Adipocyte (in vitro differentiated cells): ENCODE measurements at regions not wholly inside any gene's neighbourhood (a gene's known extent, or its start where the extent isn't known, plus 50 kb on each side); places are given as distances from the start of the nearest gene placed in this dataset.

Experiments
- DNase-seq: peaks from one replicate; pipeline ENCODE4 v3.0.0-alpha.2; 2015; ENCODE audit warnings: low read depth
- H3K27me3 ChIP-seq: replicated peaks from 2 replicates; pipeline ENCODE4 v1.7.0; 2013; ENCODE audit warnings: mild to moderate bottlenecking, low read length, moderate library complexity; ENCODE audit not compliant: control insufficient read depth, insufficient read depth
- H3K36me3 ChIP-seq: 2 replicates; pipeline ENCODE4 v1.7.0; 2013; ENCODE audit warnings: low read length, mild to moderate bottlenecking, moderate library complexity; ENCODE audit not compliant: control insufficient read depth, insufficient read depth, severe bottlenecking
- H3K4me1 ChIP-seq: 2 replicates; pipeline ENCODE4 v1.7.0; 2013; ENCODE audit warnings: mild to moderate bottlenecking, low read length, moderate library complexity; ENCODE audit not compliant: control insufficient read depth, insufficient read depth
- H3K4me3 ChIP-seq: 2 replicates; pipeline ENCODE4 v1.7.0; 2013; ENCODE audit warnings: mild to moderate bottlenecking, low read length, moderate library complexity
- H3K9ac ChIP-seq: 2 replicates; pipeline ENCODE4 v1.7.0; 2013; ENCODE audit warnings: mild to moderate bottlenecking, low read length, moderate library complexity
- H3K9me3 ChIP-seq: 2 replicates; pipeline ENCODE4 v1.7.0; 2013; ENCODE audit warnings: mild to moderate bottlenecking, low read length, moderate library complexity; ENCODE audit not compliant: control insufficient read depth

DNA sequence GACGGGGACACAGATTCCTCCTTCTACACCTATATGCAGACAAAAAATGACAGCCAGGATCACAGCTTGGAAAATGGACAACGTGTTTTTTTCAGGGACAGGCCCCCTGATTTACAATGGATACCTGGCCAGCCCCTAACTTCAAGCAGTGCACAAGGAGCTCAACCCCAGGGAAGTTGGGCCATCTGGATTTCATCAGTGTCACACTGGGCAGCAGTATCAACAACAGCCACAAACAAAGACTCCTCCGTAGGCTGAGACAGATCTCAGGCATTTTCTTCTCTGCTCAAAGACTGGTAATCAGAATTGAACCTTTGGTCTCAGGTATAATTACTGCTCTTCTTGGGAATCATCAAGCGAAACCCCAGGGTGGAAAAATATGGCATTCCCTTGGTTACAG lies 374.0 kb downstream of the ZNF608 start:
- H3K27me3 ChIP-seq = no peaks in the 10 kb centered on the region
- H3K4me1 ChIP-seq = peaks cover 5% of the 10 kb centered on the region
- H3K9ac ChIP-seq = no peak overlapping the region
- H3K36me3 ChIP-seq = no peaks in the 10 kb centered on the region
- H3K9me3 ChIP-seq = peaks cover 4% of the 10 kb centered on the region
- peak; percentile 5 for DNase-seq
- no peak overlapping the region for H3K4me3 ChIP-seq

DNA sequence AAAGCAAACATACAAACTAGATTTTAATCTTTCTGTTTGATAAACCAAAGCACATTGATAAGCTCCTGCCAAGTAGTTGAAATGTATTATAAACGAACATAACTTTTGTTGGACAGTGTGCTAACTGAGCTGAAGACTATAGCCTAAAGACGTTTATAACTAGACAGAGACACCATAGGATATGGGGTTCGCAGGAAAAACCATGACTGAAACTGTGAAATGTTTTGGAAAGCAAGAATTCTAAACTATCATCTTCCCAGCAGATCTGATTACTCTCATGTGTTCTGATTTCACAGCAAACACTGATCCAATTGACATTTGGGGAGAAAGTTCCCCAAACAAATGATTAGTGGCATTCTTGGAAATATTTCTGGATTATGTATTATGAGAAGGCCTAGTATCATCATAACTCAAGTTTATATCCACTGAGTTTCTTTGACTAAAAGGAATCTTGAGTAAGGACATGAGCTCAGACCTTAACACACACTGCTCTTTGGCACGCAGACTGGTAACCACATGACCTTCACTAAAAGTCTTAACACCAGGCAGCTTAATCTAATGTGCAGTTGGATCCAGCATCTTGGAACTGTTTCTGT lies 375.2 kb downstream of the ZNF608 start:
- Histone ChIP-seq H3K9me3 (peaks cover 4% of the 10 kb centered on the region), H3K4me1 (peaks cover 5% of the 10 kb centered on the region), H3K36me3 (no peaks in the 10 kb centered on the region), H3K9ac (no peak overlapping the region), H3K27me3 (no peaks in the 10 kb centered on the region), H3K4me3 (no peak overlapping the region)
- DNase-seq = peak; percentile 33

DNA sequence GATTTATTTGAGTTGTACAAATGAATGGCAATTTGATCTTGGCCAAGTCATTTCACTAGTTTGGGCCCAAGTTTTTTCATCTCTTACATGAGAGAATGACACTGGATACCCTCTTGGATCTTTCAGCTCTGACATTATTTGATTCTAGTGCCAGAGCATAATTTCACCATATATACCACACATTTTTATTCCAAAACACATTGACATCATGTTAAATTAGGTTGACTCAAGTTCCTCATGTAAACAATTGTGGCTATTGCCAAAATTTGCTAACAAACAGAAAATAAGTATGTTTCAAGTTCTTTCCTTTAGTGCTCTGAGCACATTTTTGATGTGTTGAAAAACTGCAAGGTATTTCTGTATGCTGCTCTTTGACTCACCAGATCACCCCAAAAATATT lies 375.8 kb downstream of the ZNF608 start:
- no peak overlapping the region for H3K9ac ChIP-seq
- H3K36me3 ChIP-seq = no peaks in the 10 kb centered on the region
- DNase-seq = peak; percentile 12
- peaks cover 5% of the 10 kb centered on the region for H3K4me1 ChIP-seq
- H3K27me3 ChIP-seq = no peaks in the 10 kb centered on the region
- no peak overlapping the region for H3K4me3 ChIP-seq
- peaks cover 3% of the 10 kb centered on the region for H3K9me3 ChIP-seq

DNA sequence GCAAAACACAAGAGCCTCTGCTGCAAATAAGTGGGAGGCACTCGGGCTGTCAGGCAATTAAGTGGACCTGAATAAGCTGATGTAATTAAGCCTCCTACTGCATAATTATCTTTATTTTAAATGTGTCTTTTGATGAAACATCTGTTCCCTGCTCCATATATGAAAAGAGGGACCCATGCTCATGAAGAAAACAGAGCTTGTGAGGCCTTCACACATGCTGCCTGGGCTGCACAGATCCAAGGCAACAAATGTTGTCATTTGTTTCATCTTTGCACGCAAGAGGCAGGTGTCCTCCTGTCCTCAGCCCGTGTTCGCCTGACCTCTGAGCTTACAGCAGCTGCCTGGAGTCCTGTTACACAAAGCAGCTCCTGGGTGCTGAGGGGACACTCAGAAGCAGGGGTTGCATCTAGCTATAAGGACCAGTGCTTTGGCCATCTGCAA lies 381.1 kb downstream of the ZNF608 start:
- Histone ChIP-seq H3K27me3 (no peaks in the 10 kb centered on the region), H3K9ac (no peak overlapping the region), H3K9me3 (no peaks in the 10 kb centered on the region), H3K4me3 (no peak overlapping the region), H3K36me3 (no peaks in the 10 kb centered on the region), H3K4me1 (no peaks in the 10 kb centered on the region)
- no peak for DNase-seq

DNA sequence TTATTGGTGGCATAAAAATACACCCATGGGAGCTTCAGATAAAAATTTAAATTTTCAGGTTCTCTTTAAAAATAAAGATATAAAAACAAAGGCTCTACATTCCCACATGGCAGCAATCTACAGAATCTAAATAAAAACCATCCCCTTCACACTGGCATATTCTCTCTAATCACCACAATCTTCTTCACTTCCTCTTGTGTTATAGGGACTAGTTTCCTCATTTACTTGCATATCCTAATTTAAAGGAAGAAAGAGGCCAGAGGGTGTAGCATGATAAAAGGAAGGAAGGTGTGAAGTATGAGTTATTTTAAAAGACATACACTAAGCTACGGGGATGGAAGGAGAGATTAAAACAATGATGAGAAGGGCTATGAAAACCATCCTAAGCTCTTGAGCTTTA lies 390.5 kb downstream of the ZNF608 start:
- H3K9ac ChIP-seq = no peak overlapping the region
- no peaks in the 10 kb centered on the region for H3K27me3 ChIP-seq
- no peaks in the 10 kb centered on the region for H3K36me3 ChIP-seq
- no peaks in the 10 kb centered on the region for H3K4me1 ChIP-seq
- H3K4me3 ChIP-seq = no peak overlapping the region
- DNase-seq = no peak
- H3K9me3 ChIP-seq = peaks cover 6% of the 10 kb centered on the region

DNA sequence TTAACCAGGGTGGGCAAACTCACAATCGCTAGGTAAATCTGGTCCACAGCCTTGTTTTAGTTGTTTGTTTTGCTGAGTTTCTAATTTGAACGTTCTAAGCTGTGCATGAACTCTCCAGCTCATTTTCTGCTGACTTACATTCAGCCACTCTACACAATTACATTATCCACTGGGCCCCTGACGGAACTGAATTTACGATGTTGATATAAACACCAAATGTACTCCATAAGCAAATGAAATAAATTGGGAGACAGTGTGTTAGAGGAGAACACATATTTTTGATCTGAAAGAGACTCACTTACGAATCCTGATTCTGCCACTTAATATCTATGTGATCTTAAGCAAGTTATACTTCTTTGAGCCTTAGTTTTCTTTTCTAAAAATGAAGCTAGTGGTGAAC lies 393.4 kb downstream of the ZNF608 start:
- H3K36me3 ChIP-seq = no peaks in the 10 kb centered on the region
- no peak overlapping the region for H3K9ac ChIP-seq
- peaks cover 6% of the 10 kb centered on the region for H3K9me3 ChIP-seq
- H3K27me3 ChIP-seq = peaks cover 5% of the 10 kb centered on the region
- no peaks in the 10 kb centered on the region for H3K4me1 ChIP-seq
- no peak for DNase-seq
- H3K4me3 ChIP-seq = no peak overlapping the region

DNA sequence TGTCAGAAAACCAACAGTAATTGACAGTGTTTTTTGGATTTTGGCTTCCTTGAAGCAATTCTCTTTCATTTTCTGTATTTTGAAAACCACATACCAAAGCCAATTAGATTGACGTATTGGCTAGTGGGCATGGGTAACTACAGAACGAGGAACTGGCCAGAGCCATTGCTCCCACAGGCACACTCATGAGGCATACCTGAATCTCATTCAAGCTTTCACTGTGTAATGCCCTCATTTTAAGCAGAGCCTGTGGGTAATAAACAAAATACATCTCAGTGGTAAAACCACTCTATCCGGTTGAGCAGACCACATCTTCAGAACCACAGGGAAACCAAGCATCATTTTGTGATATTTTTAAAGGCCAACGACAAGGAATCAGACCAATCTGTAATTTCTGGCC lies 394.1 kb downstream of the ZNF608 start:
- Histone ChIP-seq H3K4me1 (no peaks in the 10 kb centered on the region), H3K9me3 (peaks cover 7% of the 10 kb centered on the region), H3K4me3 (no peak overlapping the region), H3K36me3 (no peaks in the 10 kb centered on the region), H3K9ac (no peak overlapping the region), H3K27me3 (peaks cover 5% of the 10 kb centered on the region)
- no peak for DNase-seq

DNA sequence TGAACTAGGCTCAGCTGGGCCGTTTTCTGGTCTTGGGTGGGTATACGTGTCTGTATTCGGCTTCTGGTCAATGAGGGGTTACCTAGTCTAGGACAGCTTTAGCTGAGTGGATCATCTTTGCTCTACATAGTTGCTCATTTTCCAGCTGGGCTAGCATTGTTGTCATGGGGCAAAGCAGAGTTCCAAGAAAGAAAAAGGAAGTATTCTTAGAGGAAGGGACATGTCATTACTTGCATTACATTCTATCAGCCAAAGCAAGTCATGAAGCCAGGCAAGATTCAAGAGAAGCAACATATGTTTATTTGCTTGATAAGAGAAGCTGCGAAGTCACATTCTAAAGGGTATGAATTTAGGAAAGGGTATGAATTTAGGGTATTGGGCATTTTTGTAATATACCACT lies 396.5 kb downstream of the ZNF608 start:
- Histone ChIP-seq H3K4me1 (no peaks in the 10 kb centered on the region), H3K9ac (no peak overlapping the region), H3K9me3 (peaks cover 11% of the 10 kb centered on the region), H3K4me3 (no peak overlapping the region), H3K27me3 (peaks cover 5% of the 10 kb centered on the region), H3K36me3 (no peaks in the 10 kb centered on the region)
- no peak for DNase-seq

DNA sequence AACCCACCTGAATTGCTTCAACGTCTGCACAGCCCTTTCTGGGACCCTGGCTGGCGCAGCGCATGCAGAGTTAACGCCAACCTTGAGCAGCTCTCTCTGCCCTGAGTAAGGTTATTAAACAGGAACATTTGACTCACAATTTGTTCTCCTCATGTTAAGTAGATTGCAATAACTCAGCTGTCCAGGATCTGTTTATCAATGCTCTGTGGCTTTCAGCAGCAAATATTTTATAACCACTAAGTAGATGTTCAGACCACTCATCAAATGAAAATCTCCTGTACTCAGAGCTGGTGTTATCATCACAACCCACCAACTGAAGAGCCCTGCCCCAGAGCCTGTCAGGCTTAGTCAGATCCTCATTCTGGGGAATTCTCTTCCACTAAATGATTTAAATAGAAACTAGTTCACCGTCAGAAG lies 403.0 kb downstream of the ZNF608 start:
- Histone ChIP-seq H3K9ac (no peak overlapping the region), H3K9me3 (peaks cover 11% of the 10 kb centered on the region), H3K27me3 (peaks cover 12% of the 10 kb centered on the region), H3K4me3 (no peak overlapping the region), H3K4me1 (peaks cover 32% of the 10 kb centered on the region), H3K36me3 (no peaks in the 10 kb centered on the region)
- peak; percentile 69 for DNase-seq

DNA sequence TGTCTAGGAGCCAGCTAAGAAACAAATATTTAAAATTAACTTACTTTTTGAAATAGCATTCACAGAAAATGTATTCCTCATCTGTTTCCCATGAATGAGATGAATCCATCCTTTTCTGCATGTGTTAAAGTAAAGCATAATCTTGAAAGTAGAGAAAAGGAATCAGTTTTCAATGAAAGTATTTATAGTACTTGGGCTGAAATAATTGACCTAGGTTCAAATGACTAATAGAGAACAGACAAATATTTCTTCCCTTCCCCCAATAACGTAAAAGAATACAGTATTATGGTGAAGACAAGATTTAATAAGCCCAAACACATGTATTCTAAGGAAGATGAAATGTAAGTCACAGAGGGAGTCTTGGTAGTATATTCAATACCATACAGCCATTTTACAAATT lies 403.5 kb downstream of the ZNF608 start:
- Histone ChIP-seq H3K4me1 (peaks cover 32% of the 10 kb centered on the region), H3K9me3 (peaks cover 11% of the 10 kb centered on the region), H3K4me3 (no peak overlapping the region), H3K36me3 (no peaks in the 10 kb centered on the region), H3K27me3 (peaks cover 11% of the 10 kb centered on the region), H3K9ac (no peak overlapping the region)
- DNase-seq = no peak

DNA sequence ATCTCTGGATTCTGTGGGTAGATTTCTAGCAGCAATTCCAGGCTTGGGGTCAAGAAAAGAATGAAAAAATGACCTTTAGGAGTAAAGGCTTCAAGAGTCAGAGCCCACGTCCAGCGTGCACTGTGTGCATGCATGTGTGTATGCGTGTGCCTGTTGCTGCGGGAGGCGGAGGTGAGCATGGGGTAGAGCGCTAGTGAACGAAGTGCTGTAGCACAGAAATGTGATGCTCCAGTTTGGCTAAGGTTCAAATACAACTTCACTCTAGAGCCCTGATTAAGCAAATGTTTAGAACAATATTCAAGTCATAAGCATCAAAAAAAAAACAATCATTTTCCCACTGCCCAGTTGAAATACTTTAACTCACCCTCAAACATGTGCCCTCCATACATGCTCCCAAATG lies 403.9 kb downstream of the ZNF608 start:
- H3K4me3 ChIP-seq = no peak overlapping the region
- H3K9me3 ChIP-seq = peaks cover 10% of the 10 kb centered on the region
- peaks cover 11% of the 10 kb centered on the region for H3K27me3 ChIP-seq
- peak; percentile 44 for DNase-seq
- no peaks in the 10 kb centered on the region for H3K36me3 ChIP-seq
- peaks cover 32% of the 10 kb centered on the region for H3K4me1 ChIP-seq
- H3K9ac ChIP-seq = no peak overlapping the region

DNA sequence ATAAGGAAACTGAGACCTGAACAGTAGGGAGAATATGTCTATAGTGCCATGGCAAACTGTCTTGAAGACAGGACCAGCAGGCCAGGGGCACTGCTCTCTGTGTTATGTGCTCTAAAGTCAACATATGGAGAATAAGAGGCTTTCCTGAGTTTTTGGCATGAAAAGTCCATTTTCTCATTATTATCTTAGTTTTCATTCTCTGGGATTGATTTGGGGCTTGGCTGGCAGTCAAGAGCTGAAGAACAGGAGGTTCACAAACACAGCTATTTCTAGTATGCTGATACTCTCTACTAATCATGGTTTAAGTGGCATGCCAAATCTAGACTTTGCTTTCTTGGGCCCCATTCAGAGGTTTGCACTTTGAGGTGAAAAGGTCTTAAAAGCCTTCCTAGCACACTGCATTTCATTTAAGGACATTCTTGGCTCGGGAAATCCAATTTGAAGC lies 404.4 kb downstream of the ZNF608 start:
- Histone ChIP-seq H3K27me3 (peaks cover 11% of the 10 kb centered on the region), H3K4me1 (peaks cover 32% of the 10 kb centered on the region), H3K36me3 (no peaks in the 10 kb centered on the region), H3K9me3 (peaks cover 5% of the 10 kb centered on the region), H3K4me3 (peak overlapping the region; percentile 48), H3K9ac (peak overlapping the region; percentile 4)
- DNase-seq = peak; percentile 86
